ENCODE measurements at regions not wholly inside any gene's neighbourhood (a gene's known extent, or its start where the extent isn't known, plus 50 kb on each side); places are given as distances from the start of the nearest gene placed in this dataset.

DNA sequence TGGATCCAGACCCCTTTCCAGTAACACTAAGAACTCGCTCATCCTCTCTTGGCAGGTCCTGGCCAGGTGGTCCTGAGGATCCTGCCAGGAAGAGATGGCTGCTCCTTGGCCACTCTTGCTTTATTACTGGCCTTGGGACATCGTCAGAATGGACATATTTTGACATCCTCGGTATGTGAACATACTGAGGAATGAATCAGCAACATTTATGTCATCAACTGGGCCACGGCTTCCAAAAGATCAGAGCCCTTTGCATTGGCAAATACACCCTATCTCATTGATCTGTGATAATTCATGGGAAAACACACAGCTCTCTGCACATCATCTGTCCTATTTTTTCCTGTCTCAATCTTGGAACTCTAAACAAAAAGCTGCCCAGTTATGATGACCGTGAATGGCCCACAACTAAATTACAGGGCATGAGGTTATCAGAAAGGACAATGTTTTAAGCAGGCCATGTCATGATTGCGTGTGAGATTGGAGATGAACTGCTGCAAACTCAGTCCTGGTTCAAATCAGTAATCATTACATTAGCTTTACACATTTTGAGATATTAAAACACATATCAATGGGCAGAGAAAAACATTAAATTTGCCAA lies 1325.8 kb downstream of the AACS start:
- intact Hi-C loops (cut with DNase I), result no loop called here
- no peak overlapping the region for H3K9ac ChIP-seq (ENCODE audit: low read length in 3 of 3)
- DNase-seq (no peak), FAIRE-seq (no peak)
- no peaks in the 10 kb centered on the region for H3K4me1 ChIP-seq (ENCODE audit: control insufficient read depth in 2 of 3, insufficient read depth in 2 of 3, low read depth in 1 of 3, low read length in 3 of 3)
- H3K9me3 ChIP-seq (ENCODE audit: control insufficient read depth in 2 of 3, insufficient read depth in 1 of 3, low read length in 3 of 3), result no peaks in the 10 kb centered on the region
- no peaks in the 10 kb centered on the region for H3K36me3 ChIP-seq (ENCODE audit: control insufficient read depth in 2 of 3, insufficient read depth in 3 of 3, low read length in 3 of 3)
- H3K4me3 ChIP-seq (ENCODE audit: low read length in 3 of 3), result no peak overlapping the region
- no peak overlapping the region for H3K27ac ChIP-seq (ENCODE audit: low read depth in 2 of 2, low read length in 2 of 2)
- H3K27me3 ChIP-seq (ENCODE audit: control insufficient read depth, insufficient read depth, low read length), result no peaks in the 10 kb centered on the region
- TF ChIP-seq, protein P1, sequence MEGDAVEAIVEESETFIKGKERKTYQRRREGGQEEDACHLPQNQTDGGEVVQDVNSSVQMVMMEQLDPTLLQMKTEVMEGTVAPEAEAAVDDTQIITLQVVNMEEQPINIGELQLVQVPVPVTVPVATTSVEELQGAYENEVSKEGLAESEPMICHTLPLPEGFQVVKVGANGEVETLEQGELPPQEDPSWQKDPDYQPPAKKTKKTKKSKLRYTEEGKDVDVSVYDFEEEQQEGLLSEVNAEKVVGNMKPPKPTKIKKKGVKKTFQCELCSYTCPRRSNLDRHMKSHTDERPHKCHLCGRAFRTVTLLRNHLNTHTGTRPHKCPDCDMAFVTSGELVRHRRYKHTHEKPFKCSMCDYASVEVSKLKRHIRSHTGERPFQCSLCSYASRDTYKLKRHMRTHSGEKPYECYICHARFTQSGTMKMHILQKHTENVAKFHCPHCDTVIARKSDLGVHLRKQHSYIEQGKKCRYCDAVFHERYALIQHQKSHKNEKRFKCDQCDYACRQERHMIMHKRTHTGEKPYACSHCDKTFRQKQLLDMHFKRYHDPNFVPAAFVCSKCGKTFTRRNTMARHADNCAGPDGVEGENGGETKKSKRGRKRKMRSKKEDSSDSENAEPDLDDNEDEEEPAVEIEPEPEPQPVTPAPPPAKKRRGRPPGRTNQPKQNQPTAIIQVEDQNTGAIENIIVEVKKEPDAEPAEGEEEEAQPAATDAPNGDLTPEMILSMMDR (IDR thresholded peaks at IDR 0.05; ENCODE audit: borderline replicate concordance, extremely low read depth, insufficient read depth), result no peak

DNA sequence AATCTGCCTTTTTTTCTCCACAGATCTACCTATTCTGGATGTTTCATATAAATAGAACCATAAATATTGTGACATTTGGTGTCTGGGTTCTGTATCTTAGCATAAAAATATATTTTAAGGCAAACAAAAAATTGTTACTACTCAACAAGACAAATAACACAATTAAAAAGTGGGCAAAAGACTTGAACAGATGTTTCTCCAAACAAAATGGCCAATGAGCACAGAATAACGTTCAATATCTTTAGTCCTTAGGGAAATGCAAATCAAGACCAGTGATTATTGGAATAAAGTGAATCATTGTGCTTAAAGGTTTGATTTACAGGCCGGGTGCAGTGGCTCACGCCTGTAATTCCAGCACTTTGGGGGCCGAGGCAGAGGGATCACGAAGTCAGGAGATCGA lies 1331.3 kb downstream of the AACS start:
- DNase-seq (no peak), FAIRE-seq (no peak)
- H3K27ac ChIP-seq (ENCODE audit: low read depth in 2 of 2, low read length in 2 of 2), result no peak overlapping the region
- H3K4me1 ChIP-seq (ENCODE audit: control insufficient read depth in 2 of 3, insufficient read depth in 2 of 3, low read depth in 1 of 3, low read length in 3 of 3), result no peaks in the 10 kb centered on the region
- intact Hi-C loops (cut with DNase I), result no loop called here
- H3K4me3 ChIP-seq (ENCODE audit: low read length in 3 of 3), result no peak overlapping the region
- no peaks in the 10 kb centered on the region for H3K27me3 ChIP-seq (ENCODE audit: control insufficient read depth, insufficient read depth, low read length)
- no peaks in the 10 kb centered on the region for H3K36me3 ChIP-seq (ENCODE audit: control insufficient read depth in 2 of 3, insufficient read depth in 3 of 3, low read length in 3 of 3)
- H3K9ac ChIP-seq (ENCODE audit: low read length in 3 of 3), result no peak overlapping the region
- TF ChIP-seq, protein P1 (IDR thresholded peaks at IDR 0.05; ENCODE audit: borderline replicate concordance, extremely low read depth, insufficient read depth), result no peak
- no peaks in the 10 kb centered on the region for H3K9me3 ChIP-seq (ENCODE audit: control insufficient read depth in 2 of 3, insufficient read depth in 1 of 3, low read length in 3 of 3)

DNA sequence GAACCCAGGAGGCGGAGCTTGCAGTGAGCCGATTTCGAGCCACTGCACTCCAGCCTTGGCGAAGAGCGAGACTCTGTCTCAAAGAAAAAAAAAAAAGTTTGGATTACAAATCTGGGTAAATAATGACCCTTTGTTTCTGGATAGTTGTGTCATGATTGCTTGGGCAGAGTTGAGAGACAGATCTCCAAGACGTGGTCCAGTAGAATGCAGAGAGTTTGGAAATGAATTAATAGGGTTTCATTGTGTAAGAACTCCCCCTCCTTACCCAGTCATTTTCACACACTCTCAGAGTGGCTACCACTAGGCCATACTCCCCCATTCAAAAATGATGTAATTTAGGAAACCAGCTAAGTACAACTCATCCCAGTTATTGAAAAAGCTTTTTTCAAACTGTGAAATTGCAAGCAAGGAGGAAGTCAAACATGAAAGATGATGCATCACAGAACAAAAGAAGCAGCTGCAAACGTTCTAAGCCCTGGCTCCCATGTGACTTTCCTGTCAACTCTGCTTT lies 1331.9 kb downstream of the AACS start:
- Histone ChIP-seq H3K27ac (ENCODE audit: low read depth in 2 of 2, low read length in 2 of 2) (no peak overlapping the region), H3K36me3 (ENCODE audit: control insufficient read depth in 2 of 3, insufficient read depth in 3 of 3, low read length in 3 of 3) (no peaks in the 10 kb centered on the region), H3K27me3 (ENCODE audit: control insufficient read depth, insufficient read depth, low read length) (no peaks in the 10 kb centered on the region), H3K9ac (ENCODE audit: low read length in 3 of 3) (no peak overlapping the region), H3K9me3 (ENCODE audit: control insufficient read depth in 2 of 3, insufficient read depth in 1 of 3, low read length in 3 of 3) (no peaks in the 10 kb centered on the region), H3K4me3 (ENCODE audit: low read length in 3 of 3) (no peak overlapping the region), H3K4me1 (ENCODE audit: control insufficient read depth in 2 of 3, insufficient read depth in 2 of 3, low read depth in 1 of 3, low read length in 3 of 3) (no peaks in the 10 kb centered on the region)
- TF ChIP-seq, protein P1 (IDR thresholded peaks at IDR 0.05; ENCODE audit: borderline replicate concordance, extremely low read depth, insufficient read depth), result no peak
- intact Hi-C loops (cut with DNase I), result no loop called here
- FAIRE-seq (no peak), DNase-seq (peak in 1 of 5 donors; percentile 10)

DNA sequence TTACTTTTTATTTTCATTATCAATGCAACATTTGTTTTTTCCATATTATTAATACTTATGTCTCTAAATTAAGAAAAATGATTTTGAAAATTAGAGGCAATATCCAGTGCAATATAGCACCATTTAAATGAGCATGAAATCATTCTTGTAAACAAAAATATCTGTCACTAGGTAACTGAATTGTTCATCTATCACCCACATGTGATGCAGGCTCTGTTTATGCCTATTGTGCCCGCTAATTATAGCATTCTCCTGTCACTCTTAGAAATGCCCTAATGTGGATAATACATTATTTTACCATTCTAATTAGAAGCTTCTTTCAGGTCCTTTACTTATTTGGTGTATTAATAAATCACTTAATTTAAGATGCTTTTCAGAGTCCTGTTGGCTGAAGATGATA lies 1332.4 kb downstream of the AACS start:
- Histone ChIP-seq H3K4me1 (ENCODE audit: control insufficient read depth in 2 of 3, insufficient read depth in 2 of 3, low read depth in 1 of 3, low read length in 3 of 3) (no peaks in the 10 kb centered on the region), H3K9me3 (ENCODE audit: control insufficient read depth in 2 of 3, insufficient read depth in 1 of 3, low read length in 3 of 3) (no peaks in the 10 kb centered on the region), H3K27ac (ENCODE audit: low read depth in 2 of 2, low read length in 2 of 2) (no peak overlapping the region), H3K9ac (ENCODE audit: low read length in 3 of 3) (no peak overlapping the region), H3K27me3 (ENCODE audit: control insufficient read depth, insufficient read depth, low read length) (no peaks in the 10 kb centered on the region), H3K36me3 (ENCODE audit: control insufficient read depth in 2 of 3, insufficient read depth in 3 of 3, low read length in 3 of 3) (no peaks in the 10 kb centered on the region), H3K4me3 (ENCODE audit: low read length in 3 of 3) (no peak overlapping the region)
- FAIRE-seq (no peak), DNase-seq (no peak)
- TF ChIP-seq, protein P1 (IDR thresholded peaks at IDR 0.05; ENCODE audit: borderline replicate concordance, extremely low read depth, insufficient read depth), result no peak
- intact Hi-C loops (cut with DNase I), result no loop called here
